RPMI8226 (cell line): ENCODE measurements at regions not wholly inside any gene's neighbourhood (a gene's known extent, or its start where the extent isn't known, plus 50 kb on each side); places are given as distances from the start of the nearest gene placed in this dataset.
A peak's percentile ranks its signal among the peaks of the same experiment; 100 is the strongest.

ENCODE experiments used
- DNase-seq: peaks from one replicate; pipeline ENCODE4 v3.0.0-alpha.2; 2015

GRCh38 chr7:13044309-13044708 is 356.9 kb downstream of the ARL4A start:
- no peak for DNase-seq

GRCh38 chr7:13047061-13047460 is 359.6 kb downstream of the ARL4A start:
- no peak for DNase-seq

- DNase-seq, result no peak
Observed at GRCh38 chr7:13049946-13050345, 362.5 kb downstream of the ARL4A start.

DNA sequence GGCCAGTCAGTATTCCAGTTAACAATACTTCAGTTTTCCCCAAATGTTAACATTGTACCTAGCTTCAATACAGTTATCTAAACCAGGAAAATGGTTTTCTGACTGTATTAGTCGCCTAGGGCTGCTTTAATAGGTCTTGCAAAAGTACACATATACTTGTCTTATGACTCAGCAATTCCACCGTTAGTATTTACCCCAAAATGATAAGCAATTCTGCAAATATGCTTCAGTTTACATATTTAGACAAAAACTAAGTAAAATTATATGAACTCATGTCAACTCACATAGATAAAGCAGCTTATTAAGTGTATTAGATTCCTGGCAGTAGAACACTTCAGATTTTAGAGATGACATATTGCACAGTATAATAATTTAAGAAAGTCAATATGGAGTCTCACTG is 363.3 kb downstream of the ARL4A start:
- no peak for DNase-seq

- peak; percentile 33 for DNase-seq
Observed at GRCh38 chr7:13055732-13056368, 368.4 kb downstream of the ARL4A start.

DNA sequence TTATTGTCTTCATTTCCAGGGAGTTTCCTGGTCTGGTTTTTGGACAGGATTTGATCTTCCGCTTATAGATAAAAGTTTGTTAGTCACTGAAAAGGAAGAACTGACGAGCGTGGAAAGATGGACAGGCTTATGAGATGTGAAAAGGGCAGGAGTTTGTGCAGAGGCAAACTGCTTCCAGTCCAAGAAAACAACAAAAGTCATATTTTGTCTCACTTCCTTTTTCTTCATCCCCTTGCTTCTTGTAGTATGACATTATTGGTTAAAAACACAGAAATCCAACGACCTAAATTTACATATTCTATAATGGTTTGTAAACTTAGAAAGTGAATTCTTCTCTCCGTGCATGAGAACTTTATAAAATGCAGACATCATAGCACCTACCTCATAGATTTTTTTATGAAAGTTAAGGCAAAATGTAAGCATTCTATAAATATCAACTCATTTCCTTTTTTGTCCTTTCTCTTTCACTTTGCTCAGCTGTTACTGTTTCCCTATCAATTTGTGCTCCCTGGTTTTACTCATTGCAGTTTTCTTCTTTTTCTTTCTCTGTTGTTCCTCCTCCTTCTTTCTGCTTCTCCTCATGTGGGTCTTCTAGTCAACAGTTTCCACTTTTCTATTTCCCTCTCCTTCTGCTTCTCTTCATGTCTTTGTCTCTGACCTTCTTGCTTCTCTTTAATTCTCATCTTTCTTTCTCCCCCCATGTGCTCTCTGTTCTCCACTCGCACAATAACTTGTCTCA is 370.2 kb downstream of the ARL4A start:
- DNase-seq, result peak; percentile 60

GRCh38 chr7:13060173-13060572 is 372.7 kb downstream of the ARL4A start:
- DNase-seq, result no peak

GRCh38 chr7:13061115-13061514 is 373.7 kb downstream of the ARL4A start:
- DNase-seq, result no peak

DNA sequence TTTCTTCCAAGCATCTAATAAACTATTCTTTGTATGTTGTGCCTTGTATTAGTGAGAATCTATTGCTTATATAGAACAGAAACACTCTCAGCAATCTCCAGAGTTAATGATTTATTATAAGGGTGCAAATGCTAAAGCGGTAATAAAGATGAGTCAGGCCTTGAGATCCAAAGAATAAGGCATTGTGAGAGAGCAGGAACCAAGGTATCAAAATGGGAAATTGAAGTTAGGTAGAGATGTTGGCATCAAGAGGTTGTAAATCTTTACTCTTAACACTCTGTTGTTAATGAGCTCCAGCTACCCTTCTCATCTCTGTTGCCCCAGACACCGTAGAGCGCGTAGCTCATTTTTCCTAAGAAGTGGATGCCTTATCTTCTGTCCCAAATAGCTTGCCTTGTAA is 375.2 kb downstream of the ARL4A start:
- no peak for DNase-seq

GRCh38 chr7:13067036-13067435 is 379.6 kb downstream of the ARL4A start:
- no peak for DNase-seq

GRCh38 chr7:13068032-13068431 is 380.6 kb downstream of the ARL4A start:
- no peak for DNase-seq

GRCh38 chr7:13069841-13070240 is 382.4 kb downstream of the ARL4A start:
- no peak for DNase-seq

- no peak for DNase-seq
Observed at GRCh38 chr7:13072014-13072413, 384.6 kb downstream of the ARL4A start.

DNA sequence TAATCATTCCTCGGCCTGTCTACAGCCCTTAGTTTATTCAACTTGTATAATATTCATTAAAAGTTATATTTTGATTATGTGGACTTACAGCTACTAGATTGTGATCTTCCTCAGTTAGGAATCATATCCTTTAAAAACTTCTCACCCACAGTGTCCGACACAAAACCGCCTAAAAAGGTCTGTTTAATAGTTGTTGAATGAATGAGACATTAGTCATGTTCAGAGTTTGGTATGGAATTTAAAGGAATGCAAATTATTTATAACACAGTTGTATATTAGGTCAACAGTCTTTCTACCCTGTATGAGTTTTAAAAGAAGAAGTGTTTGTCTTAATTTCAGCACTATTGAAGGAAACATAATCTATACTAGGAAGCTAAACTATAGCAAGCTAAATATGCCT is 390.0 kb downstream of the ARL4A start:
- DNase-seq, result no peak

- no peak for DNase-seq
Observed at GRCh38 chr7:13078105-13078504, 390.7 kb downstream of the ARL4A start.

- DNase-seq, result no peak
Observed at GRCh38 chr7:13090959-13091358, 403.5 kb downstream of the ARL4A start.

DNA sequence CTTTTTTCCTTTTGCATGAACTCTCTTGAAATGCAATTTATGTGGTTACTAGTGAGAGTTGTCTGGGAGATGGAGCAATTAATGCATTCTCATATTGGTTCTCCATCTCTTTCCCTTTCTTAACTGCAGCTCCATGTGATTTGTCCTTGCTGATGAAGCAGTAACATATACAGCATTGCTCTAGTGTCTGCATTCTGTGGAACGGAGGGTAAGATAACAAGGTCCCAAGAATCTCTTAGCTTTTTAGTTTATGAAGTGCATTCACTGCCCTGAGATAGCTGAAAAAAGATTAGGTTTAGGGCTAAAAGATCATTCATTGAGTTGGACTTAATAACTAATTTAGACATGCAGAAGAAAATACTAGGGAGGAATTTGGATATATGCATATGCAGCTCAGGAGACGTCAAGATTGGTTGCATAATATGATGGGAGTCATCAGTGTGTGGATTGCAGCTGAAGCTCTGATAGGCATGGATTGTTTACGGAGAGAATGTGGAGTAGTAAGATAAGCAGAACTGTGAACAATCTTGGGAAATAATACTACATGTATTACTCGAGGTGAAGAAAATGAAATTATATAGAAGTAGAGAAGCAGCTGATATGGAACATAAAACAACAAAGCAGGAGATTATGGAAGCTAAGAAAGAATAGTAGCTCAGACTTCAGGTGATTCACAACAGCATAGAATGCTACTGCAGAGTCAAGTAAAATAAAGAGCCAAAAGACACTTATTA is 404.7 kb downstream of the ARL4A start:
- DNase-seq, result no peak

DNA sequence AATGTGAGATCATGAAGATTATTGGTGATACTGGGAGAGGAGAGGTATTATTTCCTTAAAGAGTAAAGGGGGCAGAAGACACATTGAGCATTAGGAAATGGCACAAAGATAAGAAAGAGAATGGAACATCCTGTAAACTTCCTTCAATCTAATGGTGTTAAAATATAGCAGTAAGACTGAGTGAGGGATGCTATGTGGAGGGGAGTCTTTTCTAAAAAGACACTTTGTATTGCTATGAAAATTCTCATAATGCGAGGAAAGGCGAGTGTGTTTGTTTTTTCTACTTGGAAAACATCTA is 405.2 kb downstream of the ARL4A start:
- no peak for DNase-seq

DNA sequence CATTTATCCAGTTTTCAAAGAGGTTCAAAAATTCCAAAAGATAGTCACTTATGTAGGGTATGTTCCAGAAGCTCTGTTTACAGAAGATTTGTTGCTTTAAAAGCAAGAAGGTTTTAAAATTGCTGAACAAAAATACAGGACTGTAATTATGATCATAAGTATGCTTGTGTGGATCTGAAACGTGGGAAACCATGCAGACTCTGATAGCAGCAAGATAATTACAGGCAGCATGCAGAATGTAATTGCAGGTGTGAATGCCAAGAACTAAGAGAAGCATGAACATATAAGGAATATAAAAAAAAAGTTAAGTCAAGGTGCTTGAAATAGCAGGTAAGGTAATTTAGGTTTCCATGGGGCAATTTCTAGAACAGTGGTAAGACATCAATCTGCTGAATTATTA is 405.7 kb downstream of the ARL4A start:
- DNase-seq, result no peak

DNA sequence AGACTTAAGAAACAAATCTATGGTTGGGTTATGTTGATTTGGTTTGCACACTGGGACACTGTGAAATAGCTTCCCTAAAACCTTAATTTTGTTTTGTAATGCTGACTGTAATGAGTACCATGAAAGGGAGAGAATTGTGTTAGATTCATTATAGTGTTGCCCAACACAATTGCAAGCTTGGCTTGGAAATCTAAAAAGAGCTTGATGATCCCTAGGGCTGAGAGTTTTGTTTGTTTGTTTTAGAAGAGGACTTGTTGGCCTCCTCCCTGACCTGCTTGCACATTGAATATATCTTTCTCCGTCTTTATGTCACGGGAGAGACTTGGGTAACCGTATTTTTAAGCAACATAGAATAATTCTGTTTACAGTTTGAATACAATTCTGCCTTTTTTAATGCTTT is 410.1 kb downstream of the ARL4A start:
- DNase-seq, result no peak

DNA sequence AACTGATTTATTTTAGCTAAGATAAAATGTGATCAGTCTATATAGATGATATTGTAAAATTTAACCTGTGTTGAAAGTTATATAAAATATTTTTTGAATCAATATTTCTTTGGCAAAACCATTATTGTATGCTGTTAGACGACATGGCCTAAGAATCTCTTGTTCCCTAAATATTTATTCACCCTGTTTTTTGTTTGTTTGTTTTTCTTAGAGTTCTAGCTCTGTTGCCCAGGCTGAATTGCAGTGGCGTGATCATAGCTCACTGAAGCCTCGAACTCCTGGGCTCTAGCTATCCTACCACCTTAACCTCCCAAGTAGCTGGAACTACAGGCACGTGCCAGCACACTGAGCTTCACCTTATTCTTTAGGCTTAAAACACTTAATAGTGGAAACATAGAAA is 410.7 kb downstream of the ARL4A start:
- DNase-seq, result no peak

DNA sequence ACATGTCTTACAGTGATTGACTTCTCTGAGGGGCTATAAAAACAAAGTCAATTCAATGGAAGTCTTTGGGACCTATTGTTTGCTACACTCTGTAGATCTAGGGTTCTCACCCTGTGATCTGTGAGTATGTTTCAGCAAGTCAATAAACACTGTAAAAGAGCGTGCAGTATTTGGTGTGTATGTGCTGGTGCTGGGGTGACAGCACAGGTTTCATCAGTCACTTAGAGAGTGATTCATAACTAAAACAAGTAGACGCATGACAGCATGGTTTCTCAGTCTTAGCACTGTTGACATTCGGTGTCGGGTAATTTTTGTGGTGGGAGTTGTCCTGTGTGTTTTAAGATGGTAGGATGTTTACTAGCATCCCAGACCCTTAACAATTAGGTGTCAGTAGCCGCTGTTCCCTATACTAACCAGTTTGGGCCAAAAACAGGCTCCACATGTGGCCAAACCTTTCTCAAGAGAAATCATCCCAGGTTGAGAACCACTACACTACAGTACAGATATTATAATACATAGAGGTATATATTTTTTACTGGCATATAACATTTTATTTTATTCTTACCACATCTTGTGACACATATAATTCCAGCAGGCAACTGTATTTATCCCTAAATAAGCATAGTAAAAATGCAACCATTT is 411.8 kb downstream of the ARL4A start:
- no peak for DNase-seq

DNA sequence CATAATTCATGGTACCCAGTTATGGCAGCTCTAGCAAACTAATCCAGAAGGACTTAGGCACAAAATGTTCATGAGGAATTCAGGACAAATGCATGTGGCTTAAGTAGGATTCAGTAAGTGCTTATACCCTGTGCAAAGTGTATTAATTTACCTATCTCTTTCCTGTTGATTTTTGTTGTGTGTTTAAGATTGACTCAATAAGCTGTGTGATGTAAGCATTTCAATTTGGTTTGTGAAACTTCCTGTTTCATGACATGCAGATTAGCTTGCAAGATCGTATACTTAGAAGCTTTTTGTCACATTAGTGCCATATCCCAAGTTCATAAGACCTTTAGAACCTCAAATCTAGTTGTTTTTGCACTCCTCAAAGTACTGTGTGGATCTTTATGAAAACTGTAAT is 416.7 kb downstream of the ARL4A start:
- DNase-seq, result no peak

DNA sequence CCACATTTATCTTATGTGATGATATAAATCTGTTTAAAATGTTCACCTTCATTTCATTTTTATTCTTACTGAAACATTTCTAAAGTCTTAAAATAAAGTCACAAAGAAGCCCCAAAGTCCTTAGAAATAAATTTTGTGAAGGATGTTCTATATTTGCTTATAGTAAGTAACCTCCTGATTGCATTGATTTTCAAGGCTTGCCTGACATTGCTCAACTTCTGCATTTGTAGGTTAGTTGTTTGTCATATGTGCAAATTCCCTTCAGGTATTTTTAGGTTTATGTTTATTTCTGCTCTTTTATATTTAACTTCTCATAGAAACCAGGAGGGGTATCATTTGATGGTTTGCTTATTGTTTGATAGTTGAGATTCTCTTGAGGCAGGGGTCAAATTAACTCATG is 417.8 kb downstream of the ARL4A start:
- no peak for DNase-seq
